Vagina (tissue), 2 donors: ENCODE measurements at regions not wholly inside any gene's neighbourhood (a gene's known extent, or its start where the extent isn't known, plus 50 kb on each side); places are given as distances from the start of the nearest gene placed in this dataset.

ENCODE experiments used
- CTCF ChIP-seq, 3 experiments: fragments of 450-650 bp in 2 of 3; fragments of 200-600 bp in 1 of 3; sonication (generic) in 1 of 3; IDR thresholded peaks; one replicate each; pipeline ENCODE4 v1.5.1; 2017 to 2019; ENCODE audit warnings: antibody characterized with exemption in 3 of 3, mild to moderate bottlenecking in 2 of 3, moderate library complexity in 2 of 3
- POLR2A ChIP-seq, 2 donors: fragments of 450-650 bp; IDR thresholded peaks; one replicate each; pipeline ENCODE4 v1.6.1; 2017; ENCODE audit warnings: antibody characterized with exemption in 2 of 2, mild to moderate bottlenecking in 2 of 2, moderate library complexity in 2 of 2
- POLR2AphosphoS5 ChIP-seq, 2 donors: sonication (generic); formaldehyde crosslinking; IDR thresholded peaks; one replicate each; pipeline ENCODE4 v1.9.0; 2017; ENCODE audit warnings: antibody characterized with exemption in 2 of 2, mild to moderate bottlenecking in 2 of 2, low read depth in 1 of 2; ENCODE audit not compliant: insufficient read depth in 1 of 2

- TF ChIP-seq POLR2A (IDR thresholded peaks at IDR 0.05) (no peak), POLR2AphosphoS5 (IDR thresholded peaks at IDR 0.05; ENCODE audit: insufficient read depth in 1 of 2, low read depth in 1 of 2) (no peak), CTCF (IDR thresholded peaks at IDR 0.05) (no peak)
These were observed 251.4 kb upstream of the ROPN1 start for GRCh38 chr3:124243177-124243859.
